ENCODE measurements at regions not wholly inside any gene's neighbourhood (a gene's known extent, or its start where the extent isn't known, plus 50 kb on each side); places are given as distances from the start of the nearest gene placed in this dataset.

GRCh38 chr5:57537811-57538210 lies 55.2 kb upstream of the ACTBL2 start:
- TF ChIP-seq ZNF274 (IDR thresholded peaks at IDR 0.05; ENCODE audit: low read depth, low read length) (no peak), YY1 (IDR thresholded peaks at IDR 0.05; ENCODE audit: insufficient read depth, insufficient read length) (no peak), SUZ12 (IDR thresholded peaks at IDR 0.05; ENCODE audit: extremely low read depth, insufficient read depth, insufficient read length) (no peak)
